GM19023 (cell line): ENCODE measurements at regions not wholly inside any gene's neighbourhood (a gene's known extent, or its start where the extent isn't known, plus 50 kb on each side); places are given as distances from the start of the nearest gene placed in this dataset.

Experiments used
- ATAC-seq: cut with Tn5 transposase; IDR thresholded peaks from one replicate; pipeline ENCODE4 v1.9.1; 2021; ENCODE audit warnings: mild to moderate bottlenecking, moderate library complexity; ENCODE audit not compliant: unreplicated experiment

DNA sequence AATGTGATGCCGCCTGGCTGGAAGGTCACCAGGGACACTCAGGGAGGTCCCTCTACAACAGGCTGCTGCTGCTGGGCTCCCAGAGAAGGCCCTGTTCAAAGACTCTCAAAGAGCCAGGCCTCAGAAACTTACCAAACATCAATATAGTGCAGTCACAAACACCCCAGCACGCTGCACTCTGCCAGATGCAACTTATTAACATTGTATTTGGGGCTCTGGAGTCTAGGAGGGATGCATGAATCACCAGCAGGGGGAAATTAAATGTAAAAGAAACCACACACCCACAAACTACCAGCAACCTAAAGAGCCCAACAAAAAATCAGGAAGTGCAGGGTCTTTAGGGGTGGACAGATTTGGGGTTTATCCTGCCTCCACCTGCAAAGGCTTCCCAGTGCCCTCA lies 74.6 kb upstream of the SPATA12 start:
- no peak for ATAC-seq

DNA sequence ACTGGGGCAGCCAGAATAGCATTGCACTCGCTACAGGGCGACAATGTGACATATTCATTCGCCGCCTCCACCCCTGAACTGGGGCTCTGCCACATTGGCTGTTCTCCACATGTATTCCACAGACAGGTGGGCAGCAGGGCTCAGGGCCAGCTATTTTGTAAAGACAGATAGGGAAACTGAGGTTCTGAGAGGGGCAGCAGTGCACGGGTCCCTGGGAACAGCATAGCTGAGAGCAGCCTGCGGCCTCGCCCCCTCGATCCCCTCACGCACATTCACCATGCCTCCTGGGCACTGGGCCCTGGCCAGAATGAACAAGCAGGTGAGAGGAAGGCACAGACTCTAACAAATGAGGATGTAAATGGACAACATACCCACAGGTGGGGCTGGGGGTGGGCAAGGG lies 75.0 kb upstream of the SPATA12 start:
- ATAC-seq, result no peak

DNA sequence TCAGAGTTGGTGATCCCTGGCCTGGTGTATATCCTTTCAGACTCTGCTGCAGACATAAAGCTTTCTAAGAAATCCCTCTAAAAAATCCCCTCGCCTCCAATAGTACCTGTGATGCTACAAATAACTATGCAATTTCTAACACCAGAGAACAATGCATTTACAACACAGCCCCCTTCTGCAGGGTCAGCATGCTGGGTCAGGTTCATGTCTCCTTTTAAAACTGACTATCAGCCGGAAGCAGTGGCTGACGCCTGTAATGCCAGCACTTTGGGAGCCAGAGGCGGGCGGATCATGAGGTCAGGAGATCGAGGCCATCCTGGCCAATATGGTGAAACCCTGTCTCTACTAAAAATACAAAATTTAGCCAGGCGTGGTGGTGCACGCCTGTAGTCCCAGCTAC lies 77.0 kb upstream of the SPATA12 start:
- ATAC-seq, result no peak

DNA sequence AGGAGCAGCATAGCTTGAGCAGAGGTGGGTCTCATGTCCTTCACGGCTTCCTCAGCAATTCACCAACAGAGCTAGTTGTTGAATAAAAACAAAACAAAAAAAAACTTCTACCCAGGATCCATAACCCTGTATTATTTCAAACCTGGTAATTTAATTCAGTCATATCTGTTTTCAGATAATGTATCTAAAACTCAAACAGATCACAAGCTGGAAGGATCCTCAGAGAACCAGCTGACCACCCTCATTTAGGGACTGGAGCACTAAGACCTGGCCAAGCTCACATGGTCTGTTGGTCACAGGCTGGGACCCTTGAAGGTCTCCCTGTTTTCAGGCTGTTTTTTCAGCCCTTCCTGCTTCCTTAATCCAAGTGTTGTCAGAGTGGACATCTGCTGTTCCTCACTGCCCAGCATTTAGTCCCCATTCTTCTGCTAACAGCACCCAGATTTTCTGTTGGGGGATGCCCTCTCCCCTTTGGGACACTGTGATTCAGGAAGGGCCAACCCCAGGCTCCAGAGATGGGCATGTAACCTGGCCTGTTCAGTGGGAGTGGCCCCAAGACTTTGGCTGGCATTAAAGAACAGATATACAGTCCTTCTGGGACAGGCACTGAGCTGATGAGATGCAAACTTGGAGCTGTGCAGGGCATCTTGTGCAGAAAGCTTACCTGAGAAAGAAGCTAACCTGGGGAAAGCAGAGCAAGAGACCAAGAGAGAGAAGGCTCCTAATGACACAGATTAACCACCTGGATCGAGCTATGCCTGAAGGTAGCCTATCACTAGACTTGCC lies 78.8 kb upstream of the SPATA12 start:
- no peak for ATAC-seq

DNA sequence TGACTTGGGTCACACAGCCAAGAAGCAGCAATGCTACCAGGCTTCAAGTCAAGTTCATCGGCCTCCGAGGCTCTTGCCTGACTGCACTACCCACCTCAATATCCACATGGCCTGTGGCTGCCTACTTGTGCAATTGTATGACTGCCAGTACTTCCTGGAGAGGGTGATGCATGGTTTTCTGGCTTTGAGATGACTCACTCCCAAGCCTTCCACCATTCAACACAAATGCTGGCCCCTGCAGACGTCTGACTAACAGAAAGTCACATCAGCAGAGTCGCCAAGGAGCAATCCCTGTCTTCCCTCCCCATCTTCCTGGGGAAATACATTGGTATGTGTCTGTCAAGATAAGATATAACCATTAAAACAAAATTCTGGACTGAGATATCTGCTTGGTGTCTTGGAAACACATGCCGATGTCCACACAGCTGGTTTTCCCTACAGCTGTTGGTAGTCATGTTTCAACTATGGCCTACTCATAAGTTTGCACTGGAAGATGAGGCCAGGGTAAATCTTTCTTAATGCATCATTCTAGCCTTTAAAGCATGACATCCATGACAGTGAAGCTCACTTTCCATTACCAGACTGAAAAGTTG lies 79.6 kb upstream of the SPATA12 start:
- ATAC-seq, result no peak

DNA sequence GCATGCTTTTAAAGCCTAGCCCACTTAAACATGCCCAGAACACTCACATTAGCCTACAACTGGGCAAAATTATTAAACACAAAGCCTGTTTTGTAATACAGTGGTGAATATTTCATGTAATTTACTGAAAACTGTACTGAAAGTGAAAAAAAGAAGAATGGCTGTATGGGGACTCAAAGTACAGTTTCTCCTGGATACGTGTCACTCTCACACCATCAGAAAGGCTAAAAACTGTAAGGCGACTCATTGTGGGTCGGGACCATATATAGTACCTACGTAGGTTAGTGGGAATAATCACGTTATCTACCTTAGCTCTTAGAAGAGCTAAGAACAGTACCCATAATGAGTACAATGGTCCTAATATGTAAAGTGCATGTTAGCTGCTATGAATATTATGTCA lies 80.2 kb upstream of the SPATA12 start:
- no peak for ATAC-seq

DNA sequence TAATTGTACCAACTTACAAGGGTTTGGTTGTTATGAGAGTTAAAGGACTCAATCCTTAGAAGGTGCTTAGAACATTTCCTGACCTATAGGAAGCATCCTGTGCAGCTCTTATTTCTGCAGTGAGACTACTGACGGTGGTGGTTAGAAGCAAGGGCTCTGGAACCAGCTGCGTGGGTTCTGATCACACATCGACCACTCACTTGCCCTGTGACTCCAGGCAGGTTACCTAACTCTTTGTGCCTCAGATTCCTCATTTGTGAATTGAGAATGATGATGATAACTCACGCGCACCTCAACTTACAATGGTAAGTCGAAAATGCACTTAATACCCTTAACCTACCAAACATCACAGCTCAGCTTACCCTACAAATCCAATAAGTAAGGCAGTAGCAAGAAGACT lies 80.7 kb upstream of the SPATA12 start:
- ATAC-seq, result no peak

DNA sequence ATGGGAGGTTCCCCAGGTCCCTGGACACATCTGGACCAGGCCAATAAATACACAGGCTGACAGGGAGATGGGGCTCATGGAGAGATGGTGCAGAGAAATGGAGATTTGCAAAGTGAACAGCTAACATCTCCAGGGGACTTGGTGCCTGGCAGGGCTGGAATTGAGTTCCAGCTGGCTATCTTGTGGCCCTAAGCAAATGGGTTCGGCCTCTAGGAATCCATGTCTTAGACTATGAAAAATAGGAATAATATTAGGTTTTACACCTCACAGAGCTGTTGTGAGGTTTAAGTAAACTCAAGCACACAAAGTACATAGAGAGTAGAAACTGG lies 82.9 kb upstream of the SPATA12 start:
- no peak for ATAC-seq

DNA sequence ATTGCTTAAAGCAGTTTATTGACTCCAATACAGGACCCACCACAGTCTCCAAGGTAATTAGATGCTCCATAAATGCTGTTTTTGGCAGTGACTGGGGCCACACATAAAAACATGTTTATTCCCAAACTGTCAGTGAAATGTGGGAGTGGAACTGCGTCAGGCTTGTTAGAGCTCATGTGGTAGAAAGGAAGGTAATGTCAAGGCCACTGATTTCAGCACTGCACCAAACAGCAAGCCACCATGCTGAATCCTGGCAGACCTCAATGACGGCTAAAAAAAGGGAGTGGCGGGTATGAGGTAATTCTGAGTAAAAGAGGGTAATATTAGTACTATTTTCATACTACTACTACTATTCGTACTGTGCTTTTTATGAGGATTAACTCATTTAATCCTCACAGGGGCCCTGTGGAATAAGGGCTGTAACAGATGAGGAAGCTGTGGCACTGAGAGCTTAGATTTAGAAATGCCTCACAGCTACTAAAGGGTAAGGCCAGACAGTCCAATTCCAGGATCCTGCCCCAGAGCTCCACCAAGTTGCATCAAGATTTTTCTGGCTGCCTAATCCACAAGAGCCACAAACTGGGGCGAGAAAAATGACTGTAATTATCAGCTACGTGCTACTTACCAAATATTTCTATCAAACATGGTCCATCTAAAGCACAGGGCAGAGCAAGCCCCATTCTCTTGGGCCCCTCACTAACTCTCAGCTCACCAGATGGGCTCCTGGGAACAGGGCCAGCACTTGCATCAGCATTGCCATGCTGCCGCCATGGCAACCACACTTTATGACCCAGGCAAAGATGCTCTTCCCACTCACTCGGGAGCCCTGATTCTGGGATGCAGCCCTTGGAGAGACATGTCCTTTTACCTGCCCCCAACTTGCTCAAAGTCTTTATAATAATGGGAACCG lies 83.6 kb upstream of the SPATA12 start:
- no peak for ATAC-seq

DNA sequence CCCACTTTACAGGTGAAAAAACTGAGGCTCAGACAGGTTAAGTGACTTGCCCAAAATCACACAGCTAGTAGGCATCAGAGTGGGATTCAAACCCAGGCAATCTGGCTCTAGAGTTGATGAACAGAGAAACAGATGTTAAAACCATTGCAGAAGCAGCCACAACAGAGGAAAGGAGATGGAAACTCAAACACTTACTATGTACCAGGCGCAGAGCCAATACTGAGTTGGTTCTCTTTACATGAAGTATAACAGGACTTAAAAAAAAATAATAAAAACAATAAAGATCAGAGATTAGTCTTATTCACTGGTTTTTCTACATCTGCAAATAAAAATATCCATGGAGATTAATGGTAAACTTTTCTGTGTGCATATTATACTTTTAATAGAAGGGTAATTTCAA lies 84.9 kb upstream of the SPATA12 start:
- ATAC-seq, result no peak

DNA sequence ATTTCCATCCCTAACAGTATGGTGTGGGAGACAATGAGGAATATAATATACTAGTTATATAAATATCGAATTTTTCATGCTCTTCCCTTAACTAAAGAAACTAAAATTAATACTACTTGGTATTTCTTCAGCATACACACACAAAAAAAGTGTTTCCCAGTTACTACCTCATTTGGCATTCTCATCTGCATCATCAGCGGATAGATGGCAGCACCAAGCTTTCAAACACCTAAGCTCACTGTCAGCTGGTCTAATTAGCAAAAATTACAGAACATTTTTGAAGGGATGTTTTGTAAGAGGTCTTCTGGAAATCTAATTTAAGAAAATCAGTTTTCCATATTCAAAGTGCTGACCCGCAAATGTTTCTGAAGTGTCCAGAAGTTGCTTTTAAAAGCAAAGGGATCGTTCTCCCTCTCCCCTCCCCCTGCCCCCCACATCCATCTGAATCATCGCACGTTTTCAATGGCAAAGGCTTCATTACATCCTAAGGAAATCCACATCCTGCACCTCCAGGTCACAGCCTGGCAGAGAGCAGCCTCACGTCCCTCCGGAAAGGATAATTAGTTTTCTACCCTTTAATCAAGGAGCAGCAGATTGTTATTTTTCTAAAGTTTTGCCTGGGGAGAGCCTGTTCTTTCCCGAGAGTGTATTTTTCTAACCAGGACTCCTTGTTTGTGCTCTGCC lies 86.1 kb upstream of the SPATA12 start:
- no peak for ATAC-seq

DNA sequence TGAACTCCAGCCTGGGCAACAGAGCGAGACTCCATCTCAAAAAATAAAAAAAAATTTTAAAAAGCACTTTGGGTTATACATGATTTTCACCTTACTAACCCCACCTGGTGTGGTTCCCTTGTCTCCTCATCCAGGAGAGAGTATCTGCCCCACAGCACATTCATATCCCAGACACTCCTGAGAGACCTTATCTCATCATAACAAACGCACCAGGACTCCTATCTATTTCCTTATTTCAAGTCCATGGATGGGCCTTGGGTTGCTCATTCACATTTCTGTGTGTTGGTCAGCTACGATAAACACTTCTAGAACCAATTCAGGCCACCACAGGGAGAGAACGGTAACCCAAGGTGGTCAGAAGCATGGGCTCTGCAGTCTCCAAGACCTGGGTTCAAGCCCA lies 88.6 kb upstream of the SPATA12 start:
- no peak for ATAC-seq

DNA sequence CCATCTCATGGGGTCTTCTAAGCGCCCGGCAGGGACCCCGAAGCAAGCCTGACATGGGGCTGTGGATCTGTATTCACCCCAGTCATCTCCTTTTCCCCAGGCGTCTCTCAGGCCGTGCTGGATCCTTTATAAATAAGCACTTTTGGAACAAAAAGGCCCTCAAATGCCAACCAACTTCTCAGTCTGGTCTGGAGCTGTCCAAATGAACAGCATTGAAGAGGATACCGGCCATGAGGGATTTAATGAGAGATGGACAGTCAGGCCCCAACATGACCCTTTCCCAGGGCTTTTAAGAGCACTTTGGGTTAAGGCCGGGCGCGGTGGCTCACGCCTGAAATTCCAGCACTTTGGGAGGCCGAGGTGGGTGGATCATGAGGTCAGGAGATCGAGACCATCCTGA lies 89.2 kb upstream of the SPATA12 start:
- ATAC-seq, result no peak

DNA sequence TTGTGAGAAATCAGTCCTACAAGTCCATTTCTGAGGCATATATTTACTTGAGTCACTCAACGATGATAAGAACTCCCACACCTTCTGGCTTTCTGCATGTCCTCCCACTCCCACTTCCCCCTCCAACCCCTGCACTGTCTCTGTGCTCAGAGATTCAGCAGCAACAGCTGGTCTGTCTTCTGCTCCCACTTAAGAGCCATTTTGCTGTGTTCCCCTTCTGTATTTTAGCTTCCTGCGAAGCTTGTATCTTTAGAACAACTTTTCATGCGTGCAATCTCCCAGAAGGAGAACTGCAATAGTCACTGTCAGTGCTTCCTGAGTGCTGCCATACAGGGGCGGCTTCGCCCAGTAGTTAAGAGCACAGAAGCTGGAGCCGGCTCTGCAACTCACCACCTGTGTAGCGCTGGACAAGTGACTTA lies 90.0 kb upstream of the SPATA12 start:
- ATAC-seq, result no peak

DNA sequence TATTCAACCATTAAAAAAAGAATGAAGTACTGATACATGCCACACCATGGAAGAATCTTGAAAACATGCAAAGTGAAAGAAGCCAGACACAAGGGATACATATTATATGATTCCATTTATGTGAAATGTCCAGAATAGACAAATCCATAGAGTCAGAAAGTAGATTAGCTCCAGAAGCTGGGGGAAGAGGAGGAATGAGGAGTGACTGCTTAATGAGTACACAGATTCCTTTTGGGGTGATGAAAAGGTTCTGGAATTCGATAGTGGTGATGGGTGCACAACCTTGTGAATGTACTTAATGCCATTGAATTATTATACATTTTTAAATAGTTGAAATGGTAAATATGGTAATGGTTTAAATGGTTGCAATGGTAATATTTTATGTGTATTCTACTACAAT lies 90.6 kb upstream of the SPATA12 start:
- ATAC-seq, result no peak

DNA sequence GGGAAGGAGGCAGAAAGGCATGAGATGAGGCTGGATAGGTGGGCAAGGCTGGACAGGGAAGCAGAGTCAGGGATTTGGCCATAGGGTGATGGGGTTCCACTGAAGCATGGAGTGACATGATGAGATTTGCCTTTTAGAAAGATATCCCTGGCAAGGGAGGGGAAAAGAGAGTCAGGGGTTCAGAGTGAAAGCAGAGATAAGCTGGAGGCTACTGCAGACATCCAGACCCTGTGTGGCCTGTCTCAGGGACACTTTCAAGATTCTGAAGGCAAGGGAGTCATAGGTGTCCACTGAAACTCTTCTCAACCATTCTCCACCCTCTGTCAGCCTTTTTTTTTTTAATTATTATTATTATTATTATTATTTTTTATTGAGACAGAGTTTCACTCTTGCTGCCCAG lies 94.0 kb upstream of the SPATA12 start:
- no peak for ATAC-seq

DNA sequence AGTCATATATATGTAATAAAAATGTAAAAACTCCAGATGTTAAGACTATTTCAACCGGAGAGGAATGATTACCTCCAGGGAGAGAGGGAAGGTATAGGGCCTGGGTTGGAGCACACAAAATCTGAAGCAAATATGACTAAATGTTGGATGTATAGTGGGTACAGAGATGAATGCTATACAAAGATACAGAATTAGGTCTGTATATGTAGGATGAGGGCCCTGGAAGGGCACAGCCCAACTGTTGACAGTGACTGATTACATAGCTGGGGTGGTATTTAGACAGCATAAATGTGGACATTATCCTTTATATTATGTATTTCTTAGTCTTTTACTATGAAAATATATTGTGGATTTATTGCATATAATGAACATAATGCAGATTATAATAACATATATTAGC lies 94.4 kb upstream of the SPATA12 start:
- ATAC-seq, result no peak

DNA sequence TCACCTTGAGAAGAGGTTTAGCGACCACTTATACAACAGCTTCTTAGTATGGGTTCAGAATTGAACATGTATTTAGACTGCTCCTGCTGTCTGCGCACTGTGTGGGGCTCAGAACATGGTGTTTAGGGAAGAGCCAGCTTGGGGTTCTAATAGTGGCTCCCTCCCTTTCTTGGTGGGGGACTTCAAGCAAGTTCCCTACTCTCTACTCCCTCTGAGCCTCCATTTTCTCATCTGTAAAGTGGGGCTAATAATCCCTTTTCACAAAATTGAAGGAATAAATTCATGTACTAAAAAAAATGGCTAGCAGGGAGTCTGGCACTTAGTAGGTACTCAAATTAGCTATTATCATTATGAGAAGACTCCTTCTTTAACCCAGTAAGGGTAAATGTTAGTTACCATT lies 97.5 kb upstream of the SPATA12 start:
- ATAC-seq, result no peak

DNA sequence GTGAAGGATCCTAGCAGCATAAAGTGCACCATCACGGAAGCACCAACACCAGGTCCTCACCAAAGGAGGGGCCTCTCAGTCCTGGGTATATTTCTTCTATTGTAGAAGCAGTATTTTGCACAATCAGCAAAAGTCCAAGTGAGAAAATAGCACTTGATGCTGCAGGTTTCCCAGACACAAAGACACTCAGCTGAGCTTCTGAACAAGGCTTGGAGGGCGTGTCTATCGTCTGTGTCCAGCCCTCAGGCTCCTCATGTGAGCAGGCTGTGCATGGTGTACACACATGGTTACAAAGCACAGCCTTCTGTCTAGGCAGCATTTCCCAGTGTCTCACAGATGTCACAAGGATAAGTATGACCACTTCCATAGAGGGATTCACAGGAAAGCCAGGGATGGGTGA lies 98.3 kb upstream of the SPATA12 start:
- no peak for ATAC-seq

DNA sequence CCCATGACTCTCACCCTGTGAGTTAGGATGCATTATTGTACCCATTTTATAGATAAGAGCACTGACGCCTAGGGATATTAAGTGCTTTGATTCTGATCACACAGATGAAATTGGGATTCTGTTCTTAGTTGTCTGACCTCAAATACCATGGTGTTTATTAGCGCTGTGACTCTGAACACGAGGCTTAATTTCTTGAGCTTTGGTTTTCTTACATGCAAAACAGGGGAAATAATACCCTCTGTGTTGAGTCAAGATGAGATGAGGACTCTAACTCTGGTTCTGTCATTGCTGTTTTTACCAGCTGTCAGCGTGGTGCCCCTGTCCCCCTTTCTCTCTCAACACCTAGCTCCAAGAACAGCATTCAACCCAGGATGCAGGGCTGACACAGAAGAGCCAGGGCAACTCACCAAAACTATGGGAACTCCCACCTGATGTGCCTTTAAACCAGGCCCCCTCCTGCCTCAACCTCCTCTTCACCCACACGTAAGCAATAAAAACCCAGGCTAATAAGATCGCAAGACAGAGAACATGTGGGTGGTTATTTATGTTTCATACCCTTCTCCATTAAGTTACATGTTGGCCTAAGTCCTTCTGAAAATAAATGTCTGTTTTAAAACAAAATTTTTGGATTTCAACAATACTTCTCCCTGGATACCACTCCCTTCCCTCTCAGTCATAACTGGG lies 100.1 kb upstream of the SPATA12 start:
- ATAC-seq, result peak; percentile 73

DNA sequence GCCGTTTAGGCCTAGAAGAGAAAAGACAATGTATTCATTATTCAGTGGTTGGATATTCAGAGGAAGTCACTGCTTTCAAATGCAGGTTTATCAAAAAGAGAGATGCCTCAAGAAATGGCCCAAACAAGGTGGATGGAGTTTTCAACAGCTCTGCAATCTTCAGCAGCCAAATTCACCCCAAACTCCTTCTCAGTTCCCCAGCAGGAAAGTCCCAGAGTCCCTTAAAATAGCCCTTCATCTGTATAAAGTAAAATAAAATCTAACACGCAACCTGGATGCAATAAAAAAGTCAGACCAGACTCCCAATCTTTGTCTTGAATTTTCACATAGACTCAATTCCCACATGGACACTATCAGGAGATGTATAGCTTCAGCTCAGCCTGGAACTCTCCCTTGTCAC lies 101.6 kb upstream of the SPATA12 start:
- no peak for ATAC-seq
